Naive thymus-derived CD4-positive, alpha-beta T cell (primary cell): ENCODE measurements at regions not wholly inside any gene's neighbourhood (a gene's known extent, or its start where the extent isn't known, plus 50 kb on each side); places are given as distances from the start of the nearest gene placed in this dataset.
A peak's percentile ranks its signal among the peaks of the same experiment; 100 is the strongest.

Experiments used
- ATAC-seq: fragments of 150-1000 bp; cut with Tn5 transposase; 2 replicates; pipeline ENCODE4 v1.10.0; 2021; ENCODE audit warnings: mild to moderate bottlenecking, moderate library complexity
- CTCF ChIA-PET: fragments of 350-600 bp; sonication (Branson Sonifier 250); formaldehyde crosslinking; loops from one replicate; lab custom pipeline; 2021; ENCODE audit warnings: antibody characterized with exemption; lab: Charles Lee
- POLR2A ChIA-PET: fragments of 350-600 bp; sonication (Branson Sonifier 250); formaldehyde crosslinking; loops from one replicate; lab custom pipeline; 2021; ENCODE audit warnings: antibody characterized with exemption, inconsistent platforms; lab: Charles Lee
- DNase-seq, 9 donors: peaks; one replicate each; pipeline versions ENCODE4 v3.0.0 to v3.0.0-alpha.2; 2020 to 2022; ENCODE audit warnings: mixed read lengths in 1 of 9
- H3K27ac ChIP-seq: one replicate; pipeline ENCODE4 v1.7.0; 2013; ENCODE audit warnings: mild to moderate bottlenecking, low read depth, low read length, moderate library complexity
- H3K27me3 ChIP-seq, 2 donors: one replicate each; pipeline ENCODE4 v1.7.0; 2013; ENCODE audit warnings: low read length in 2 of 2, mild to moderate bottlenecking in 2 of 2, moderate library complexity in 2 of 2; ENCODE audit not compliant: control insufficient read depth in 2 of 2, insufficient read depth in 2 of 2
- H3K36me3 ChIP-seq, 3 experiments: 1 replicate in 2 of 3; 2 replicates in 1 of 3; pipeline ENCODE4 v1.7.0; 2013; ENCODE audit warnings: low read length in 3 of 3, mild to moderate bottlenecking in 3 of 3, moderate library complexity in 1 of 3; ENCODE audit not compliant: insufficient read depth in 3 of 3, control insufficient read depth in 2 of 3
- H3K4me1 ChIP-seq, 2 donors: one replicate each; pipeline ENCODE4 v1.7.0; 2013; ENCODE audit warnings: low read length in 2 of 2, mild to moderate bottlenecking in 2 of 2, moderate library complexity in 1 of 2; ENCODE audit not compliant: control insufficient read depth in 2 of 2, insufficient read depth in 2 of 2
- H3K4me3 ChIP-seq: 2 replicates; pipeline ENCODE4 v1.7.0; 2013; ENCODE audit warnings: mild to moderate bottlenecking, low read length
- H3K9me3 ChIP-seq, 3 experiments: 1 replicate in 2 of 3; 2 replicates in 1 of 3; pipeline ENCODE4 v1.7.0; 2013; ENCODE audit warnings: low read length in 3 of 3; ENCODE audit not compliant: control insufficient read depth in 2 of 3
- H3K27ac Mint-ChIP-seq, 9 donors: one replicate each; pipeline ENCODE4 v1.8.0; 2020 to 2022; ENCODE audit warnings: mixed read lengths in 9 of 9, mild to moderate bottlenecking in 8 of 9, moderate library complexity in 5 of 9, inconsistent platforms in 2 of 9
- H3K27me3 Mint-ChIP-seq, 5 donors: one replicate each; pipeline ENCODE4 v1.8.0; 2021 to 2022; ENCODE audit warnings: mixed read lengths in 5 of 5, mild to moderate bottlenecking in 1 of 5
- H3K36me3 Mint-ChIP-seq, 5 donors: one replicate each; pipeline ENCODE4 v1.8.0; 2020 to 2022; ENCODE audit warnings: mixed read lengths in 5 of 5, mild to moderate bottlenecking in 3 of 5, inconsistent platforms in 1 of 5
- H3K4me1 Mint-ChIP-seq, 7 donors: one replicate each; pipeline ENCODE4 v1.8.0; 2020 to 2022; ENCODE audit warnings: mixed read lengths in 7 of 7, mild to moderate bottlenecking in 3 of 7, inconsistent platforms in 1 of 7
- H3K4me3 Mint-ChIP-seq, 10 donors: one replicate each; pipeline ENCODE4 v1.8.0; 2020 to 2022; ENCODE audit warnings: mild to moderate bottlenecking in 10 of 10, mixed read lengths in 10 of 10, moderate library complexity in 6 of 10, inconsistent platforms in 2 of 10
- H3K9me3 Mint-ChIP-seq, 11 donors: one replicate each; pipeline ENCODE4 v1.8.0; 2020 to 2022; ENCODE audit warnings: mixed read lengths in 11 of 11, mild to moderate bottlenecking in 4 of 11, inconsistent platforms in 1 of 11, moderate library complexity in 1 of 11
- intact Hi-C, 2 donors: fragments of 100-400 bp; cut with micrococcal nuclease; formaldehyde crosslinking; loops; one replicate each; pipeline ENCODE4 v1.15.1; 2023

DNA sequence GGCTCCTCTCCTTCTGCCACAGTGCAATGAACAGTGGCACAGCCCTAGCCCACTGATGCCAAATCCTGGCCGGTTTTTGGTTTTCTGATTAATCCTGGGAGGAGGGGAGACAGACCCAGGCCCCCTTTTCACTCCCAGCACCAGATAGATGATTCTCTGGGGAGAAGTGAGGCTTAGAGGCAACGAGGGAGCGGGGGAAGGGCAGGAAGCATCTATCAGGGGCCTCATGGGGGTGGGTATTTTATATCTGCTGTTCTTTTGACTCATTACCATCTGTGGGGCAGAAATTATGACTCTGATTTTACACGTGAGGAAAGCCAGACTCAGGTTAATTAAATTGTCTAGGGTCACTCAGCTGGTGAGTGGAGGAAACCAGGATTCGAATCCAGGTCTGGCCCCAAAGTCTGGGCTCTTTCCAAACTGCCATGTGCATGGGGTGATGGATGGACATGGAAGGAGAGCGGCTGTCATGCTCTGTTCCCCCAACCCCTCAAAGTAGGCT is 79.4 kb downstream of the MRM1 start:
- ATAC-seq (no peak), DNase-seq (no peak)
- peak overlapping the region in 1 of 9 donors; percentile 13 for H3K27ac Mint-ChIP-seq
- ChIA-PET CTCF (no interaction called here), POLR2A (no interaction called here)
- H3K36me3 ChIP-seq: no peaks in the 10 kb centered on the region
- H3K4me1 Mint-ChIP-seq: peaks cover 7 to 11% (median 8%) of the 10 kb centered on the region in 7 donors
- peaks cover 0 to 5% (median 0%) of the 10 kb centered on the region in 5 donors for H3K27me3 Mint-ChIP-seq
- no peaks in the 10 kb centered on the region for H3K27me3 ChIP-seq
- intact Hi-C loops: no loop called here
- H3K4me3 ChIP-seq: no peak overlapping the region
- H3K9me3 Mint-ChIP-seq: peaks cover 0 to 1% (median 0%) of the 10 kb centered on the region in 11 donors
- no peaks in the 10 kb centered on the region for H3K9me3 ChIP-seq
- no peaks in the 10 kb centered on the region for H3K36me3 Mint-ChIP-seq
- peaks cover 0 to 5% of the 10 kb centered on the region in 2 donors for H3K4me1 ChIP-seq
- no peak overlapping the region for H3K4me3 Mint-ChIP-seq
- H3K27ac ChIP-seq: no peak overlapping the region

DNA sequence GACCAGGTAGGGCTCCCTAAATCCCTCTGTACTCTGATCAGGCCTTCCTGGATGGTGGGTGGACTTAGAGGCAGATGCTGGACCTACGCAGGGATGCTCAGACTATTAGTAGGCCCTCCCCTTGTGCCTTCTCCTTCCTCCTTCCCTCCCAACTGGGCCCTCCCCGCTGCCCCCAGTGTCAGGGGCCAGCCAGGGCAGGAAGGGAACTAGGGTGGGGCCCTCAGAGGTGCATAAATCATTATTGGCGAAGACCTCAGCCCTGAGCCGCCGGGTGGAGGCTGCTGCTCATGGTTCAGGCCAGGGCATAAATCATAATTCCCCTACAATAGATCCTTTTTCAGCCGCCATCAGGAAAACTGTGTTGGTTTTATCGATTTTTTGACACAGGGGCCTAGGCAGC is 81.4 kb downstream of the MRM1 start:
- peaks cover 0 to 8% (median 0%) of the 10 kb centered on the region in 5 donors for H3K27me3 Mint-ChIP-seq
- no peak overlapping the region for H3K27ac Mint-ChIP-seq
- no peak overlapping the region for H3K27ac ChIP-seq
- H3K4me3 ChIP-seq: no peak overlapping the region
- no peaks in the 10 kb centered on the region for H3K4me1 ChIP-seq
- no peaks in the 10 kb centered on the region for H3K27me3 ChIP-seq
- no peaks in the 10 kb centered on the region for H3K9me3 ChIP-seq
- H3K36me3 ChIP-seq: no peaks in the 10 kb centered on the region
- H3K36me3 Mint-ChIP-seq: no peaks in the 10 kb centered on the region
- ATAC-seq (no peak), DNase-seq (no peak)
- H3K4me3 Mint-ChIP-seq: no peak overlapping the region
- peaks cover 0 to 2% (median 0%) of the 10 kb centered on the region in 7 donors for H3K4me1 Mint-ChIP-seq
- H3K9me3 Mint-ChIP-seq: peaks cover 0 to 1% (median 0%) of the 10 kb centered on the region in 11 donors
- CTCF ChIA-PET: no interaction called here
- POLR2A ChIA-PET: no interaction called here
- intact Hi-C loops: no loop called here

DNA sequence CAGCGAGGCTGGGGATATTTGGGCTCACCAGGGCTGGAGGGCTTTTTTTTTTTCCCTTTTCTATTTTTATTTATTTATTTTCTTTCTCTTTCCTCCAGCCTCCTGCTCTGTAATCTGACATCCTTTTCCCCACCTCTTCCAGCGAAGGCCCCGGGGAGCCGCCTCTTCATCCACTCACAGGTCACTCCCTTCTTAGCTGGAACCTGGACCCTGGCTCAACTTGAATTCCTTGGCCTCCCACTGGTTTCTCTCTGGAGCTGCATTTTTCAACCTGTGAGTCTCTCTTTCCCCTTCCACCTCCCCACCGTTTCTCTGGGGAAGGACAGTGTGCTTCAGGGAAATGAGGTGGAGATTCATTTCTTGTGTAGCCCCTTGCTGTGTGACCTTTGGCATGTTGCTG is 82.0 kb downstream of the MRM1 start:
- H3K4me1 ChIP-seq: no peaks in the 10 kb centered on the region
- POLR2A ChIA-PET: no interaction called here
- ATAC-seq: no peak
- Mint-ChIP-seq H3K27ac (no peak overlapping the region), H3K36me3 (no peaks in the 10 kb centered on the region), H3K4me3 (no peak overlapping the region), H3K27me3 (peaks cover 0 to 8% (median 0%) of the 10 kb centered on the region in 5 donors), H3K9me3 (peaks cover 0 to 1% (median 0%) of the 10 kb centered on the region in 11 donors), H3K4me1 (peaks cover 0 to 2% (median 0%) of the 10 kb centered on the region in 7 donors)
- H3K36me3 ChIP-seq: no peaks in the 10 kb centered on the region
- no peaks in the 10 kb centered on the region for H3K27me3 ChIP-seq
- CTCF ChIA-PET: no interaction called here
- no peak overlapping the region for H3K27ac ChIP-seq
- intact Hi-C loops: no loop called here
- DNase-seq: no peak
- H3K9me3 ChIP-seq: no peaks in the 10 kb centered on the region
- H3K4me3 ChIP-seq: no peak overlapping the region

DNA sequence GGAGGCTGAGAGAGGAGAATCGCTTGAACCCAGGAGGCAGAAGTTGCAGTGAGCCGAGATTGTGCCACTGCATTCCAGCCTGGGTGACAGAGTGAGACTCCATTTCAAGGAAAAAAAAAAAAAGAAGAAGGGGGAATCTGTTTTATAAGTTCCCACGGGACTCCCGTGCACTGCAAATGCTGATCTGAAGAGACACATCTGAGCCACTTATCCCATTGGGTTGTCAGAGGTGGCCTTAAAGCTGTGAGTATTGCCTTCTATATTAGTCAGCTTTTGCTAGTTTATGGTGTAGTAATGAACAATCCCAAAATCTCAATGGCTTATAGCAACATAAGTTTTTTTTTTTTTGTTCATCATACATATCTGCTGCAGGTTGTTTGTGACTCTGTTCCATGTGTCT is 82.8 kb downstream of the MRM1 start:
- Mint-ChIP-seq H3K36me3 (no peaks in the 10 kb centered on the region), H3K4me1 (peaks cover 0 to 2% (median 0%) of the 10 kb centered on the region in 7 donors), H3K4me3 (no peak overlapping the region), H3K27me3 (peaks cover 0 to 8% (median 0%) of the 10 kb centered on the region in 5 donors), H3K9me3 (peaks cover 0 to 1% (median 0%) of the 10 kb centered on the region in 11 donors), H3K27ac (no peak overlapping the region)
- ChIA-PET CTCF (no interaction called here), POLR2A (no interaction called here)
- Histone ChIP-seq H3K27me3 (no peaks in the 10 kb centered on the region), H3K4me1 (no peaks in the 10 kb centered on the region), H3K27ac (no peak overlapping the region), H3K4me3 (no peak overlapping the region), H3K9me3 (no peaks in the 10 kb centered on the region), H3K36me3 (no peaks in the 10 kb centered on the region)
- intact Hi-C loops: no loop called here
- DNase-seq (no peak), ATAC-seq (no peak)

DNA sequence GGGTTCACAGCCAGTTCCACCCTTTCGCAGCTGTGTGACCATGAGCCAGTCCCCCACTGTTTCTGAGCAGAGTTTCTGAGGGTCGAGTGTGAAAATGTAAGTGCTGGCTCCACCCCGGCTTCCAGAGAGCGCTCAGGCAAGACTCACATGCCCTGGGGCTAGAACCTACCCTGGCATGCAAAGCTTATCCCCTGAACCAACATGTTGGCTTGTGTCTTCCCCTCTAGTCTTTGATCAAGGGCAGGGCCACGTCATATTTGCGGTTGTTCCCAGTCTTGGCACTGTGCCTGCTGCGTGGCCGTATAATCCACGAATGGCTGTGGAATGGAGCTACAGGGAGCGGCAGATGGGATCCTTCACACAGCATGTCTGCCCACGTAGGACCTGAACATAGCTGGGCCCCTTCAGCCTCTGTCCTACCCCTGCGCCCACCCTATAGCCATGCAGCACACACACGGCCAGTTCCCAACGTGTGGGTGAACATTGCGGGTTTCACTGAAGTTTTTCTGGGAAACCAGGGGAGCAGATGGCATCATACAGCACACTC is 84.8 kb downstream of the MRM1 start:
- H3K36me3 ChIP-seq: no peaks in the 10 kb centered on the region
- no peaks in the 10 kb centered on the region for H3K9me3 ChIP-seq
- Mint-ChIP-seq H3K4me1 (peaks cover 0 to 2% (median 0%) of the 10 kb centered on the region in 7 donors), H3K27ac (no peak overlapping the region), H3K4me3 (no peak overlapping the region), H3K27me3 (peaks cover 0 to 9% (median 0%) of the 10 kb centered on the region in 5 donors), H3K36me3 (no peaks in the 10 kb centered on the region), H3K9me3 (no peaks in the 10 kb centered on the region)
- CTCF ChIA-PET: no interaction called here
- no peak overlapping the region for H3K27ac ChIP-seq
- no peaks in the 10 kb centered on the region for H3K27me3 ChIP-seq
- DNase-seq: no peak
- H3K4me3 ChIP-seq: no peak overlapping the region
- intact Hi-C loops: no loop called here
- no peaks in the 10 kb centered on the region for H3K4me1 ChIP-seq
- POLR2A ChIA-PET: interaction anchor here (0.9 kb wide), 1 partner anchor 12 kb away, joined by 3 read pairs; no protein-coding TSS in a partner anchor
- ATAC-seq: no peak

DNA sequence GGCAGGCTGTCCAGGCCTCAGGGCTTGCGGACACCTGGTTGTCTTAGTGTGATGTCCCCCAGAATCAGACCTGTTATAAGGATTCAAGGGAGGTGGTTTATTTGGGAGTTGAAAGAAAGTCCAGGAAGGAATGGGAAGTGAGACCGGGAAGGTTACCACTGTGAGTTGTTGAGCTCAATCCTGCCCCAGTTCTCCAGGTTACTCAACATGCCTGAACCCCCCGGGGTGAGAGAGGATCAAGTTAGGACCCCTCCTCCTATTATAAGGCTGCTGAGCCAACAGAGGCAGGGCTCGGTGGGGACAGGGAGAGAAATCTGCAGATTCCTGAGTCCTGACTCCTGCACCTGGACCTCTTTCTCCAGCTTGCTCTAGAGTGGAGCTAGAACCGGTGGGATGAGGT is 86.4 kb downstream of the MRM1 start:
- ATAC-seq: no peak

DNA sequence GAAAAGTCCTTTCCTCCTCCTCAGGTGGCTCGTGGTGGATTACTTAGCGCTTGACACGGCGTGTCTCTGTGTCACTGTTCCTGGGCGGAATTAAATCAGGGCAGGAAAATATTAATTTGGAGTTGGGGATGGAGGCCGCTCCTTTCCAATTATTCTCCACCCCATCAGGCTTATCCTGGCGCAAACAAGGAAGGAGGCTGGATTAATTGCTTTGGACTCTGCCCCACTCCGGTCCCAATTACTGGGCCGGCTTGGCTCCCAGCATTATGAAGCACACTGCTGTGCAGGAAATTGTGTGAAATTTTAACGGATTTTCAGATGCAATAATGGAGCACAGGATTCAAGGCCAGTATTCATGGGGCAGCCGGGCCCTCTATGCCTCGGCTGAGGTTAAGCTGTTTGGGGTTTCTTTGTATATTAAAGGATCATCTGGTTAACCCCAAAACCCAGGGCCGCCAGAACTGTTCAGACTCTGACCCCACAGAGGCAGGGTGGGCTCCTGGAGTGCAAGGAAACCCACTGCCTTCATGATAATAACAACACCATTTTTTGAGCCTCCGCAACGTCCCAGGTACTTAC is 87.8 kb downstream of the MRM1 start:
- Histone ChIP-seq H3K27me3 (no peaks in the 10 kb centered on the region), H3K4me1 (no peaks in the 10 kb centered on the region), H3K27ac (no peak overlapping the region), H3K36me3 (no peaks in the 10 kb centered on the region), H3K9me3 (no peaks in the 10 kb centered on the region), H3K4me3 (no peak overlapping the region)
- ChIA-PET CTCF (no interaction called here), POLR2A (no interaction called here)
- H3K27me3 Mint-ChIP-seq: peaks cover 0 to 22% (median 0%) of the 10 kb centered on the region in 5 donors
- no peaks in the 10 kb centered on the region for H3K9me3 Mint-ChIP-seq
- H3K27ac Mint-ChIP-seq: no peak overlapping the region
- intact Hi-C loops: no loop called here
- H3K4me3 Mint-ChIP-seq: no peak overlapping the region
- ATAC-seq (no peak), DNase-seq (no peak)
- no peaks in the 10 kb centered on the region for H3K36me3 Mint-ChIP-seq
- peaks cover 0 to 2% (median 0%) of the 10 kb centered on the region in 7 donors for H3K4me1 Mint-ChIP-seq

More for the DNA sequence above, 86.4 kb downstream of the MRM1 start:
- Histone ChIP-seq H3K4me3 (no peak overlapping the region), H3K27me3 (no peaks in the 10 kb centered on the region), H3K36me3 (no peaks in the 10 kb centered on the region), H3K4me1 (no peaks in the 10 kb centered on the region), H3K9me3 (no peaks in the 10 kb centered on the region), H3K27ac (no peak overlapping the region)
- no peak for DNase-seq
- ChIA-PET CTCF (interaction anchor here (0.8 kb wide), 1 partner anchor 13 kb away, joined by 3 read pairs; no protein-coding TSS in a partner anchor), POLR2A (no interaction called here)
- Mint-ChIP-seq H3K27ac (no peak overlapping the region), H3K9me3 (no peaks in the 10 kb centered on the region), H3K36me3 (no peaks in the 10 kb centered on the region), H3K27me3 (peaks cover 0 to 13% (median 0%) of the 10 kb centered on the region in 5 donors), H3K4me3 (no peak overlapping the region), H3K4me1 (peaks cover 0 to 2% (median 0%) of the 10 kb centered on the region in 7 donors)
- intact Hi-C loops: no loop called here
